ENCODE measurements at regions not wholly inside any gene's neighbourhood (a gene's known extent, or its start where the extent isn't known, plus 50 kb on each side); places are given as distances from the start of the nearest gene placed in this dataset.

- no peak for DNase-seq
These were observed 73.8 kb downstream of the CBLN2 start for GRCh38 chr18:72470391-72470790.

- no peak for DNase-seq
These were observed 76.0 kb downstream of the CBLN2 start for GRCh38 chr18:72468021-72468710.

- no peak for DNase-seq
These were observed 83.9 kb downstream of the CBLN2 start for GRCh38 chr18:72460210-72460680.

GRCh38 chr18:72458271-72458670 lies 85.9 kb downstream of the CBLN2 start:
- no peak for DNase-seq

GRCh38 chr18:72456802-72457201 lies 87.3 kb downstream of the CBLN2 start:
- no peak for DNase-seq

GRCh38 chr18:72452328-72452727 lies 91.8 kb downstream of the CBLN2 start:
- DNase-seq: no peak

GRCh38 chr18:72444798-72445155 lies 99.4 kb downstream of the CBLN2 start:
- no peak for DNase-seq

GRCh38 chr18:72444111-72444797 lies 99.9 kb downstream of the CBLN2 start:
- DNase-seq: no peak

GRCh38 chr18:72436401-72436800 lies 107.7 kb downstream of the CBLN2 start:
- no peak for DNase-seq

GRCh38 chr18:72433756-72434155 lies 110.4 kb downstream of the CBLN2 start:
- DNase-seq: no peak

- DNase-seq: no peak
These were observed 116.4 kb downstream of the CBLN2 start for GRCh38 chr18:72427721-72428120.

- no peak for DNase-seq
These were observed 124.2 kb downstream of the CBLN2 start for GRCh38 chr18:72419914-72420313.

- no peak for DNase-seq
These were observed 131.2 kb downstream of the CBLN2 start for GRCh38 chr18:72412927-72413326.

- DNase-seq: no peak
These were observed 132.9 kb downstream of the CBLN2 start for GRCh38 chr18:72411261-72411660.

- DNase-seq: no peak
These were observed 133.7 kb downstream of the CBLN2 start for GRCh38 chr18:72410399-72410798.

- no peak for DNase-seq
These were observed 134.2 kb downstream of the CBLN2 start for GRCh38 chr18:72409903-72410302.

- no peak for DNase-seq
These were observed 137.1 kb downstream of the CBLN2 start for GRCh38 chr18:72407048-72407447.

- DNase-seq: no peak
These were observed 152.2 kb downstream of the CBLN2 start for GRCh38 chr18:72391951-72392350.

GRCh38 chr18:72391427-72391826 lies 152.7 kb downstream of the CBLN2 start:
- no peak for DNase-seq

- DNase-seq: no peak
These were observed 166.1 kb downstream of the CBLN2 start for GRCh38 chr18:72378016-72378415.

- DNase-seq: no peak
These were observed 167.9 kb downstream of the CBLN2 start for GRCh38 chr18:72376256-72376655.

- no peak for DNase-seq
These were observed 168.5 kb downstream of the CBLN2 start for GRCh38 chr18:72375618-72376017.

- no peak for DNase-seq
These were observed 172.1 kb downstream of the CBLN2 start for GRCh38 chr18:72372076-72372475.

- DNase-seq: no peak
These were observed 175.8 kb downstream of the CBLN2 start for GRCh38 chr18:72368308-72368707.

- no peak for DNase-seq
These were observed 183.5 kb downstream of the CBLN2 start for GRCh38 chr18:72360634-72361033.
